Upper lobe of left lung (tissue), 4 donors: ENCODE measurements at regions not wholly inside any gene's neighbourhood (a gene's known extent, or its start where the extent isn't known, plus 50 kb on each side); places are given as distances from the start of the nearest gene placed in this dataset.

Experiments
- CTCF ChIP-seq, 6 experiments: fragments of 450-650 bp in 4 of 6; fragments of 200-600 bp in 2 of 6; sonication (generic) in 2 of 6; IDR thresholded peaks; one replicate each; pipeline ENCODE4 v1.5.1; 2016 to 2019; ENCODE audit warnings: antibody characterized with exemption in 6 of 6
- POLR2A ChIP-seq, 4 donors: fragments of 450-650 bp; IDR thresholded peaks; one replicate each; pipeline ENCODE4 v1.5.1; 2016 to 2017; ENCODE audit warnings: antibody characterized with exemption in 4 of 4, mild to moderate bottlenecking in 2 of 4

GRCh38 chr3:64856977-64857516, 169.2 kb upstream of the ADAMTS9 start:
- TF ChIP-seq CTCF (IDR thresholded peaks at IDR 0.05), result no peak
- TF ChIP-seq POLR2A (IDR thresholded peaks at IDR 0.05), result no peak
